GM12873 (cell line): ENCODE measurements at regions not wholly inside any gene's neighbourhood (a gene's known extent, or its start where the extent isn't known, plus 50 kb on each side); places are given as distances from the start of the nearest gene placed in this dataset.

Experiments
- TF ChIP-seq, protein P1 (sequence below): IDR thresholded peaks from 2 replicates; pipeline ENCODE4 v1.5.1; 2012; ENCODE audit warnings: low read depth, mild to moderate bottlenecking, moderate library complexity, low read length, control low read depth; ENCODE audit not compliant: insufficient read depth; ENCODE audit errors: missing control alignments

DNA sequence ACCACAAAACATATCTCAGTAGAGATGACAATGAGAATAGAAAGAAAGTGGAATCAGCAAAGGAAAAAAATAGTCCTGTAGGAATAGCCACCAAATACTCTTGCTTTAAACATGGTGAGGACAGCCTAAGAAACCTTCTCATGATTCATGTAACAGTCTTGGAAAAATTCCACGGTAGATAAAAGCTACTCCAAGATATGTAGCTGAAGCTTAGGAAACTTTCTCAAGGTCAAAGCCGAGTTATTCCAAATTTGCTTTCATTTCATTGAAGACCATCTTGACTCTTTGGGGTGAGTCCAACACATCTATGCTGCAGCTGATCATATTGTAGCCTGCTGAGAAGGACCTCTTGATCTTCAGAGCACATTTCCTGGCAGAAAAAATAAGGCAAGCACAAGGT lies 157.6 kb downstream of the PAH start:
- TF ChIP-seq, protein P1, sequence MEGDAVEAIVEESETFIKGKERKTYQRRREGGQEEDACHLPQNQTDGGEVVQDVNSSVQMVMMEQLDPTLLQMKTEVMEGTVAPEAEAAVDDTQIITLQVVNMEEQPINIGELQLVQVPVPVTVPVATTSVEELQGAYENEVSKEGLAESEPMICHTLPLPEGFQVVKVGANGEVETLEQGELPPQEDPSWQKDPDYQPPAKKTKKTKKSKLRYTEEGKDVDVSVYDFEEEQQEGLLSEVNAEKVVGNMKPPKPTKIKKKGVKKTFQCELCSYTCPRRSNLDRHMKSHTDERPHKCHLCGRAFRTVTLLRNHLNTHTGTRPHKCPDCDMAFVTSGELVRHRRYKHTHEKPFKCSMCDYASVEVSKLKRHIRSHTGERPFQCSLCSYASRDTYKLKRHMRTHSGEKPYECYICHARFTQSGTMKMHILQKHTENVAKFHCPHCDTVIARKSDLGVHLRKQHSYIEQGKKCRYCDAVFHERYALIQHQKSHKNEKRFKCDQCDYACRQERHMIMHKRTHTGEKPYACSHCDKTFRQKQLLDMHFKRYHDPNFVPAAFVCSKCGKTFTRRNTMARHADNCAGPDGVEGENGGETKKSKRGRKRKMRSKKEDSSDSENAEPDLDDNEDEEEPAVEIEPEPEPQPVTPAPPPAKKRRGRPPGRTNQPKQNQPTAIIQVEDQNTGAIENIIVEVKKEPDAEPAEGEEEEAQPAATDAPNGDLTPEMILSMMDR, result no peak

DNA sequence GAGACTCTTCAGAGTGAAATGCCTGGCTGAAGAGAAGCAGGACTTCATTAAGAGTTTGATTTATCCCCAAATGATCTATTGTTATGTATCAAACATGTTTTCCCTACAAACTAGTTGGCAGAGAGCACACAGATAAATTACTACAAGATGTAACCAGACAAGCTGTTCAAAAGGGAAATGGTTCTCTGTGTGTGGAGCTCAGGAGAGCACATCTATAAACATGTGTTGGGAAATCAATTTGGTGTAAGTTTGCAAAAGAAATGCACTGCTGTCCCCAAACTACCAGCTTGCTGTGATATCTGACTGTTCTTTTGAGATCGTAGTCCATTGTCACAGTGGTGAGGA lies 159.2 kb downstream of the PAH start:
- TF ChIP-seq, protein P1, result no peak

DNA sequence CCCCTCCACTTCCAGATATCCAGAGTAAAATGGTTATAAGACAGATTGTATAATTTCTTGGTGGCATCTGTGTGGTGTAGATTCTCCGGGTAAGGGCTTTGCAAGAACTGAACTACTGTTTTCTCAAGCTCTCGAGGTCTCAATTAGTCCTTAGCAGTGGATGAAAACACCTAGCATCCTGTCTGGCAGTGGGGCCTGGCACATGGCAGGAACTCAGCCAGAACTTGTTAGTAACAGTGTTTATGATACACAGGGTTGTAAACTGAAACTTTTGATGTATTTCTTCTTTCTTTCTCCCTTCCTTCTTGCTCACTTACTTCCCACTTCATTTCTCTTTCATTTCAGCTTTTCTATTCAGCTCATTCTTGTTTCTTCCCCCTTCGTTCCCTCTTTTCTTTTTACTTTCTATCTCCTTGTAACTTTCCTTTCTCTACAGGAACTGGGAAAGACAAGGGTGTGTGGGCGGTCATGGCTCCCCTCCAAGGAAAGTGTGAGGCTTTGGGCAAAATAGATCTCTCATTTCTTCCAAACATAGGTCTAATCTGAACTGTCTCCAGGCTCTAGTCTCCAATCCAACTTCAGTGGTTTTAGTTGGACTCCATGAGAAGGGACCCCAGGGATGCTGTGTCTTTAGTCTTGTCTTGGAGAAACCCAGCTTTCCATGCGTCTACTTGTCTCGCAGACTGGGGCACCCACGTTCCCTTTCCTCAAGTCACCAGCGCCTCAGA lies 159.7 kb downstream of the PAH start:
- TF ChIP-seq, protein P1, result no peak

DNA sequence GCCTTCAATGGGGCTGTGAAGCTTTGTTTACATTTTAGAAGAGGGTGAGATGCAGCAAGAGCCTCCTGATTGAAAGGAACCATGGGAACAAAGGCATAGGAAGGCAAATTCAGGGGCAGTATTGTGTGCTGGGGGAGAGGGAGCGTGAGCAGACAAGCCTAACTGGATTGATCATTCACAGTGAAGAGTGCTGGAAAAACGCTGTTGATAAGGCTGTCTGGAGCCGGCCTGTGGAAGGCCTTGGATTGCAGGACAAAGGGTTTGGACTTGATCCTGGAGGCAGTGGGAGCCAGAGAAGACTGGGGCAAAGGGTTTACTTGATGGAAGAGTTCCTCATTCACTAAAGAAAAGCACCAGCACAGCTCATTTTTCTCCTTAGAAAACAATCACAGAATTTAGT lies 160.5 kb downstream of the PAH start:
- TF ChIP-seq, protein P1, result no peak

DNA sequence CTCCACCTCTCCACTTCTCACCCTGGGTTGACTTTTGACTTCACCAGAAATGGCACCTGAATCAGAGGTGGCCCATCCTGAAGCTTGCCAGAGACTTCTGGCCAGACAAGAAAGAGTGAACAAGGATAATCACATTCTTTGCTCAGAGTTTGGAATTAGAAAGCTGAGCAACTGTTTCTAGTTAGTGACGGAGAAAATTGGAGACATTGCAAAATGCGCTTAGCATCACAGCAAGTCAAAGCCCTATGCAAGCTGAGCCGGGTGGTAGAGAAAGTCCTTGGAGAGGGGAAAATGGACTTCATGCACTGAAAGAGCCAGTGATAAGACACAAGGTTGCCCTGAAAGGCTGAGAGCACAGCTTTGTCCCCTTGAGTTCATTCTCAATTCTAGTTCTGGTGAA lies 161.8 kb downstream of the PAH start:
- TF ChIP-seq, protein P1, result no peak

DNA sequence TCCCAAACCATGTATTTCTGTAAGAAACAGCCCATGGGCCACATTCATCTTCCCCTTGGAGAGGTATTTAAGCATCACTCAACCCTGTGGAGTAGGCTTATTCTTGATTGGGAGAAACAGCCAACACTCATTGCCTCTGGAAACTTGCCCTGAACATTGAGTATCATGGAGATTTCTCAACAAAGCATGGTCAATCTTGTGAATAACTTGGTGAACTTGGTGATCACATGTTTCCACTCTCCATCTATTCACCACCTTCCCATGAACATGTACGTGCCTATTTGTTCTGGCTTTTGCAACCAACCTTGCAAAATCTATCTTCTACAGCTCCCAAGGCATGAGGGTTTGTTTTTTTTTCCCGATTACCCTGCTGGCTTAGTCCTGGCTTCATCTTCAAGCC lies 163.2 kb downstream of the PAH start:
- TF ChIP-seq, protein P1, result no peak

DNA sequence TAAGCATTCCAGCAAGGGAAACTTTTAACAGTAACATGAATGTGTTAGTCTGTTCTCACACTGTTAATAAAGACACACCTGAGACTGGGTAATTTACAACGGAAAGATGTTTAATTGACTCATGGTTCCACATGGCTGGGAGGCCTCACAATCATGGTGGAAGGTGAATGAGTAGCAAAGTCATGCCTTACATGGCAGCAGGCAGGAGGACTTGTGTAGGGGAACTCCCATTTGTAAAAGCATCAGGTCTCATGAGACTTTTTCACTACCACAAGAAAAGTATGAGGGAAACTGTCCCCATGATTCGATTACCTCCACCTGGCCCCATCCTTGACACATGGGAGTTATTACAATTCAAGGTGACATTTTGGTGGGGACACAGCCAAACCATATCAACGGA lies 168.3 kb downstream of the PAH start:
- TF ChIP-seq, protein P1, result no peak
